ENCODE measurements at regions not wholly inside any gene's neighbourhood (a gene's known extent, or its start where the extent isn't known, plus 50 kb on each side); places are given as distances from the start of the nearest gene placed in this dataset.

DNA sequence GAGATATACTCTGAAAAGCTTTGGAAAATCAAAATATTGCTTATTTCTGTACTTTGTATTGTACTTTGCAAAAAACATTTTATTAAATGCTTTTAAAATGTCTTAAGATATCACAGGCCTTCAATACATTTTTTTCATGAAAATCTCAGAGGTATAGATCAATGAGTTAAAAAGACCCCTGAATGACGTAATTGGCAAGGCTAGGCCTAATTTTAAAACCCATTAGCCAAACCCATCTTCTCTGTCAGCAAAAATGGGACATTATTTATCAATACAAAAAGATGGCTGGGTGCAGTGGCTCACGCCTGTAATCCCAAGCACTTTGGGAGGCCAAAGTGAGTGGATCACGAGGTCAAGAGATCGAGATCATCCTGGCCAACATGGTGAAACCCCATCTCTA lies 84.8 kb upstream of the PAK5 start:
- no peaks in the 10 kb centered on the region for H3K9me3 ChIP-seq (ENCODE audit: control insufficient read depth, insufficient read depth, low read length)
- H3K9ac ChIP-seq (ENCODE audit: low read depth, low read length) = no peak overlapping the region
- H3K27ac ChIP-seq (ENCODE audit: low read depth, low read length) = no peak overlapping the region
- H3K27me3 ChIP-seq (ENCODE audit: control insufficient read depth, insufficient read depth, low read length) = no peaks in the 10 kb centered on the region
- no peaks in the 10 kb centered on the region for H3K4me1 ChIP-seq (ENCODE audit: control insufficient read depth, insufficient read depth, low read length)
- no peaks in the 10 kb centered on the region for H3K36me3 ChIP-seq (ENCODE audit: control insufficient read depth, insufficient read depth, low read length)
- no peak overlapping the region for H3K4me3 ChIP-seq (ENCODE audit: low read depth, low read length)

DNA sequence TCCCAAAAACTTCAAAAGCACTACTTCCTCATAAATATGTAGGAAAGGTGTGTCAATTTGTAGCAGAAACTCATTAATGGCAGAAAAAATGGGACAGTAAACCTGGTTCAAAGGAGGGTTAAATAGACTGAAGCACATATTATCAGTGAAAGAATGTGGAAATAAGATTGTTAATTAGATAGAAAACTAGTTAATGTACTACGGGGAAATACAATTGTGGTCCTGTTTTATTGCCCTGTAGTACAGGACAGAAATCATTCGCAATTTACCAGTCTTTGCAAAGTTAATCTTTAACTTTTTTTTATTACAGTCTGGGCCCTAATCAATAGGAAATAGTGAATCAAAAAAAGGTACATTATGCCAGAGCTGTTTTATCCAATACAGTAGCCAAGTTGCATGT lies 82.0 kb upstream of the PAK5 start:
- no peak overlapping the region for H3K27ac ChIP-seq (ENCODE audit: low read depth, low read length)
- H3K27me3 ChIP-seq (ENCODE audit: control insufficient read depth, insufficient read depth, low read length) = no peaks in the 10 kb centered on the region
- H3K9ac ChIP-seq (ENCODE audit: low read depth, low read length) = no peak overlapping the region
- no peaks in the 10 kb centered on the region for H3K9me3 ChIP-seq (ENCODE audit: control insufficient read depth, insufficient read depth, low read length)
- H3K4me3 ChIP-seq (ENCODE audit: low read depth, low read length) = no peak overlapping the region
- no peaks in the 10 kb centered on the region for H3K36me3 ChIP-seq (ENCODE audit: control insufficient read depth, insufficient read depth, low read length)
- H3K4me1 ChIP-seq (ENCODE audit: control insufficient read depth, insufficient read depth, low read length) = no peaks in the 10 kb centered on the region

GRCh38 chr20:9919271-9920014 lies 80.6 kb upstream of the PAK5 start:
- H3K9me3 ChIP-seq (ENCODE audit: control insufficient read depth, insufficient read depth, low read length) = no peaks in the 10 kb centered on the region
- H3K27ac ChIP-seq (ENCODE audit: low read depth, low read length) = no peak overlapping the region
- no peaks in the 10 kb centered on the region for H3K36me3 ChIP-seq (ENCODE audit: control insufficient read depth, insufficient read depth, low read length)
- H3K4me3 ChIP-seq (ENCODE audit: low read depth, low read length) = no peak overlapping the region
- no peak overlapping the region for H3K9ac ChIP-seq (ENCODE audit: low read depth, low read length)
- no peaks in the 10 kb centered on the region for H3K27me3 ChIP-seq (ENCODE audit: control insufficient read depth, insufficient read depth, low read length)
- H3K4me1 ChIP-seq (ENCODE audit: control insufficient read depth, insufficient read depth, low read length) = no peaks in the 10 kb centered on the region

DNA sequence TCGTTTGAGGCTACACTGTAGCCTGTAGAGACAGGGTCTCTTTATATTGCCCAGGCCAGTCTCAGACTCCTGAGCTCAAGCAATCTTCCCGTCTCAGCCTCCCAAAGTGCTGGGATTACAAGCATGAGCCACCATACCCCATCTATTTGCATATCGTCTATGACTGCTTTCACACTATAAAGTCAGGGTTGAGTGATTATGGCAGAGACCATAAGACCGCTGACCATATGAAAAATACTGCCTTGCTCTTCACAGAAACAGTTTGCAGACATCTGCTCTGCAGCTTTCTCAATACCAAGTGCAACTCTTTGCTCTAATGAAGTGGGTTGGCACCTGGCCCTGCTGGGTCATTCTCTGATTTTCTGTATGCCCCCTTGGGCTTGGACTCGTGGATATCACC lies 79.5 kb upstream of the PAK5 start:
- Histone ChIP-seq H3K36me3 (ENCODE audit: control insufficient read depth, insufficient read depth, low read length) (no peaks in the 10 kb centered on the region), H3K9me3 (ENCODE audit: control insufficient read depth, insufficient read depth, low read length) (no peaks in the 10 kb centered on the region), H3K4me3 (ENCODE audit: low read depth, low read length) (no peak overlapping the region), H3K9ac (ENCODE audit: low read depth, low read length) (no peak overlapping the region), H3K27me3 (ENCODE audit: control insufficient read depth, insufficient read depth, low read length) (no peaks in the 10 kb centered on the region), H3K27ac (ENCODE audit: low read depth, low read length) (no peak overlapping the region), H3K4me1 (ENCODE audit: control insufficient read depth, insufficient read depth, low read length) (no peaks in the 10 kb centered on the region)

- Histone ChIP-seq H3K27ac (ENCODE audit: low read depth, low read length) (no peak overlapping the region), H3K4me3 (ENCODE audit: low read depth, low read length) (no peak overlapping the region), H3K4me1 (ENCODE audit: control insufficient read depth, insufficient read depth, low read length) (no peaks in the 10 kb centered on the region), H3K9me3 (ENCODE audit: control insufficient read depth, insufficient read depth, low read length) (no peaks in the 10 kb centered on the region), H3K27me3 (ENCODE audit: control insufficient read depth, insufficient read depth, low read length) (no peaks in the 10 kb centered on the region), H3K36me3 (ENCODE audit: control insufficient read depth, insufficient read depth, low read length) (no peaks in the 10 kb centered on the region), H3K9ac (ENCODE audit: low read depth, low read length) (no peak overlapping the region)
Measured at GRCh38 chr20:9916761-9917160, 77.9 kb upstream of the PAK5 start.

GRCh38 chr20:9912858-9913434 lies 74.1 kb upstream of the PAK5 start:
- no peaks in the 10 kb centered on the region for H3K36me3 ChIP-seq (ENCODE audit: control insufficient read depth, insufficient read depth, low read length)
- H3K27me3 ChIP-seq (ENCODE audit: control insufficient read depth, insufficient read depth, low read length) = no peaks in the 10 kb centered on the region
- no peak overlapping the region for H3K27ac ChIP-seq (ENCODE audit: low read depth, low read length)
- no peak overlapping the region for H3K9ac ChIP-seq (ENCODE audit: low read depth, low read length)
- H3K4me1 ChIP-seq (ENCODE audit: control insufficient read depth, insufficient read depth, low read length) = no peaks in the 10 kb centered on the region
- no peak overlapping the region for H3K4me3 ChIP-seq (ENCODE audit: low read depth, low read length)
- H3K9me3 ChIP-seq (ENCODE audit: control insufficient read depth, insufficient read depth, low read length) = no peaks in the 10 kb centered on the region

DNA sequence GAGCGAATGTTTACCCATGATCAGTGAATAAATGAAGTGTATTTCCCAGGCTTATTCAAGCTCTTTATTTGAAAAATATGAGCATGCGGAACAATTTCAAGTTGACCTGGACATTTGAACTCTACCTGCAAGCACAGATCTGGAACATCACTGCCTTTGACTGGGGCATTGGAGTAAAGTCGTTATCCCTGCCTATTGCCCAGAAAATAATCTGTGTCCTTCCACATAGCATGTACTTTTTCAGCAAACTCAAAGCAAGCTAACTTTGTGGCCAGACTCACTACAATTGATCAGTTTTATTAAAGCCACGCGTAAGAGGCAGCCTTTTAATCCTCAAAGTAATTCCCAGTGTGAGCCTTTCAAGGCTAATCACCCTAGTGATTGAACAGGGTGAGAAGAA lies 73.4 kb upstream of the PAK5 start:
- Histone ChIP-seq H3K27ac (ENCODE audit: low read depth, low read length) (no peak overlapping the region), H3K4me1 (ENCODE audit: control insufficient read depth, insufficient read depth, low read length) (no peaks in the 10 kb centered on the region), H3K4me3 (ENCODE audit: low read depth, low read length) (no peak overlapping the region), H3K9ac (ENCODE audit: low read depth, low read length) (no peak overlapping the region), H3K36me3 (ENCODE audit: control insufficient read depth, insufficient read depth, low read length) (no peaks in the 10 kb centered on the region), H3K27me3 (ENCODE audit: control insufficient read depth, insufficient read depth, low read length) (no peaks in the 10 kb centered on the region), H3K9me3 (ENCODE audit: control insufficient read depth, insufficient read depth, low read length) (no peaks in the 10 kb centered on the region)

GRCh38 chr20:9911519-9911918 lies 72.6 kb upstream of the PAK5 start:
- H3K27ac ChIP-seq (ENCODE audit: low read depth, low read length) = no peak overlapping the region
- H3K4me1 ChIP-seq (ENCODE audit: control insufficient read depth, insufficient read depth, low read length) = no peaks in the 10 kb centered on the region
- no peak overlapping the region for H3K9ac ChIP-seq (ENCODE audit: low read depth, low read length)
- H3K27me3 ChIP-seq (ENCODE audit: control insufficient read depth, insufficient read depth, low read length) = no peaks in the 10 kb centered on the region
- H3K9me3 ChIP-seq (ENCODE audit: control insufficient read depth, insufficient read depth, low read length) = no peaks in the 10 kb centered on the region
- H3K36me3 ChIP-seq (ENCODE audit: control insufficient read depth, insufficient read depth, low read length) = no peaks in the 10 kb centered on the region
- H3K4me3 ChIP-seq (ENCODE audit: low read depth, low read length) = no peak overlapping the region

DNA sequence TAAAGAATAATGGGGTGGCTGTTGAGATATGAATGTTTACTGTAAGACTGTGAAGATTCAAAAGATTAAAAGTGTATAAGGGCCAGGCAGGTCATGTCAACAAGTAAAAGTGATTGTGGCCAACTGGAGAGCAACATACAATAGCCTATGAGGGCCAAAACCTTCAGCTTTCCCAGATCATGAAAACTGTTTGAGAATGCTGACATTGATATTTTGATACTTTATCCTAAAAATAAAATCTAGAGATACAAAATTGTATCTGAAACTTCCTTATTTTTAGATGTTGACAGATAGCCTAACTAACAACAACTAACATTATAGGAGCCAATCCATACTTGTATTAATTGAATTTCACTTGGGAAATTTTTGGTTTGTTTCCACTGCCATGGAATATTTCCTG lies 70.3 kb upstream of the PAK5 start:
- H3K36me3 ChIP-seq (ENCODE audit: control insufficient read depth, insufficient read depth, low read length) = no peaks in the 10 kb centered on the region
- H3K27me3 ChIP-seq (ENCODE audit: control insufficient read depth, insufficient read depth, low read length) = no peaks in the 10 kb centered on the region
- no peaks in the 10 kb centered on the region for H3K4me1 ChIP-seq (ENCODE audit: control insufficient read depth, insufficient read depth, low read length)
- H3K4me3 ChIP-seq (ENCODE audit: low read depth, low read length) = no peak overlapping the region
- no peak overlapping the region for H3K9ac ChIP-seq (ENCODE audit: low read depth, low read length)
- H3K27ac ChIP-seq (ENCODE audit: low read depth, low read length) = no peak overlapping the region
- H3K9me3 ChIP-seq (ENCODE audit: control insufficient read depth, insufficient read depth, low read length) = no peaks in the 10 kb centered on the region

DNA sequence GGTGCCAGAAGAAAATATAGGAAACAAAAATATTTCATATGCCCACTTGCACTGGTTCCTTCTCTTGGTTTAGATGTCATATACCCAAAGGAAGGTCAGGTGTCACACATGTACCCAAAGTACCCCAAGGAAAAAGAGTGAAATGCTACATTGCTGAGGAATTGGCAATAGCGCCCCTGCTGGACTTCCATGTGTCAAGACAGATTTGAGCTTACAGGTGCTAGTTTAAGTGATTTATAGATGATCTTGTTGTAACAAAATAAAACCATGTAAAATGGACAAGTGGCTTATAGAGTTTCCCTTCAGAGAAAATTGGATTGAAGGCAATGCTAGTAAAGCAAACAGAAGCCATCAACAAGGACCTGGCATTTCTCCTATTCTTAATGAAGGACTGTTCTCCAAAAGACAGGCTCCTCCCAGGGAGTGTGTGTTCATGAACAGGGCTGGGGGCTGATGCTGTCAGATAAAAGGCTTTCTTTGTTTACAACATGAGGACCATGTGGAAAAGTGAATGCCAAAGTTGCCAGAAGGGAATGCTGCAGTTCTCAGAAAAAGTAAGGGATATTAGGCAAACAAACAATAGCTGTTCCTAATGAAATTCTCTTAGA lies 64.3 kb upstream of the PAK5 start:
- Histone ChIP-seq H3K27ac (ENCODE audit: low read depth, low read length) (no peak overlapping the region), H3K27me3 (ENCODE audit: control insufficient read depth, insufficient read depth, low read length) (no peaks in the 10 kb centered on the region)

DNA sequence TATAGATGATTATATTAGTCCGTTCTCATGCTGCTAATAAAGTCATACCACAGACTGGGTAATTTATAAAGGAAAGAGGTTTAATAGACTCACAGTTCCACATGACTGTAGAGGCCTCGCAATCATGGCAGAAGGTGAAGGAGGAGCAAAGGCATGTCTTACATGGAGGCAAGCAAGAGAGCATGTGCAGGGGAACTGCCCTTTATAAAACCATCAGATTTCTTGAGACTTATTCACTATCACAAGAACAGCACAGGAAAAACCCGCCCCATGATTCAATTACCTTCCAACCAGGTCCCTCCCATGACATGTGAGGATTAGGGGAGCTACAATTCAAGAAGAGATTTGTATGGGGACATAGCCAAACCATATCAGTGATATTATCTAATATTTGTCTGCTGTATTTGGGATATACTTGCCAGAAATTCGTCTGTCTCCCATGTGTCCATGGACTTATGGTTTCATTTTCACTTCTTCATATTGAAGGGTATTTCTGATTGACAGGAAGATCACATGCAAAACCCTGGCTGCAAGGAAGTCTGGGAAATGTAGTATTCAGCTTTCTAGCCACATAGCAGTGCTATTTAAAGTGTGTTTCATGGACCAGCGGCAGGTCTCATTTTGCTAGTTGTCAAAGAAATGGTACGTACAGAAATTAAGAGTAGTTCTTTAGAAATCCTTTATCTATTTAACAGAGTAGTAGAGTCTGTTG lies 50.5 kb upstream of the PAK5 start:
- H3K36me3 ChIP-seq (ENCODE audit: control insufficient read depth, insufficient read depth, low read length) = no peaks in the 10 kb centered on the region
- peaks cover 5% of the 10 kb centered on the region for H3K4me1 ChIP-seq (ENCODE audit: control insufficient read depth, insufficient read depth, low read length)
- no peaks in the 10 kb centered on the region for H3K9me3 ChIP-seq (ENCODE audit: control insufficient read depth, insufficient read depth, low read length)
- no peak overlapping the region for H3K9ac ChIP-seq (ENCODE audit: low read depth, low read length)
- no peak overlapping the region for H3K27ac ChIP-seq (ENCODE audit: low read depth, low read length)
- H3K27me3 ChIP-seq (ENCODE audit: control insufficient read depth, insufficient read depth, low read length) = no peaks in the 10 kb centered on the region
- no peak overlapping the region for H3K4me3 ChIP-seq (ENCODE audit: low read depth, low read length)

More for the DNA sequence above, 64.3 kb upstream of the PAK5 start:
- no peaks in the 10 kb centered on the region for H3K9me3 ChIP-seq (ENCODE audit: control insufficient read depth, insufficient read depth, low read length)
- H3K4me3 ChIP-seq (ENCODE audit: low read depth, low read length) = no peak overlapping the region
- H3K4me1 ChIP-seq (ENCODE audit: control insufficient read depth, insufficient read depth, low read length) = no peaks in the 10 kb centered on the region
- H3K9ac ChIP-seq (ENCODE audit: low read depth, low read length) = no peak overlapping the region
- H3K36me3 ChIP-seq (ENCODE audit: control insufficient read depth, insufficient read depth, low read length) = no peaks in the 10 kb centered on the region
